OCI-LY7 (cell line): ENCODE measurements at regions not wholly inside any gene's neighbourhood (a gene's known extent, or its start where the extent isn't known, plus 50 kb on each side); places are given as distances from the start of the nearest gene placed in this dataset.
"Not testable (repeated sequence)": the region's sequence is repeated elsewhere in the genome, so short reads cannot be mapped to it uniquely, and the experiment has no call there.

Experiments
- BruUV-seq: library from RNA; stranded (reverse); fragments of 400-500 nt; replicated peaks from 2 replicates; lab custom pipeline; 2021; lab: Mats Ljungman, UMichigan
- CTCF ChIA-PET: fragments of 300-600 bp; sonication (Branson Sonifier 250); formaldehyde crosslinking; loops from one replicate; lab custom pipeline; 2022; ENCODE audit warnings: antibody characterized with exemption; ENCODE audit not compliant: unreplicated experiment; lab: Charles Lee
- POLR2A ChIA-PET: fragments of 300-600 bp; sonication (Branson Sonifier 250); formaldehyde crosslinking; loops from one replicate; lab custom pipeline; 2022; ENCODE audit warnings: antibody characterized with exemption; lab: Charles Lee
- DNase-seq: peaks from one replicate; pipeline ENCODE4 v3.0.0-alpha.2; 2015; ENCODE audit warnings: low spot score
- H2AFZ ChIP-seq: fragments of 200-600 bp; sonication (generic), shearing (Covaris generic); 2 replicates; pipeline ENCODE4 v1.6.1; 2014; ENCODE audit warnings: mild to moderate bottlenecking, antibody characterized with exemption, low read length, moderate library complexity
- H3K27ac ChIP-seq: fragments of 200-600 bp; sonication (generic); 2 replicates; pipeline ENCODE4 v1.5.1; 2014; ENCODE audit warnings: mixed run types, low read depth, mild to moderate bottlenecking, moderate library complexity, low read length, inconsistent platforms; ENCODE audit not compliant: poor library complexity, severe bottlenecking
- H3K36me3 ChIP-seq: fragments of 200-600 bp; sonication (generic); 2 replicates; pipeline ENCODE4 v1.6.1; 2014; ENCODE audit warnings: mild to moderate bottlenecking, antibody characterized with exemption, low read length, moderate library complexity, mixed read lengths; ENCODE audit not compliant: insufficient read depth
- H3K4me1 ChIP-seq: fragments of 200-600 bp; sonication (generic); 2 replicates; pipeline ENCODE4 v1.5.1; 2014; ENCODE audit warnings: mild to moderate bottlenecking, low read length; ENCODE audit not compliant: insufficient read depth, poor library complexity, severe bottlenecking
- H3K4me2 ChIP-seq: fragments of 200-600 bp; sonication (generic); 2 replicates; pipeline ENCODE4 v1.6.1; 2014; ENCODE audit warnings: mild to moderate bottlenecking, low read length
- H3K4me3 ChIP-seq: fragments of 200-600 bp; sonication (generic); 2 replicates; pipeline ENCODE4 v1.5.1; 2014; ENCODE audit warnings: mild to moderate bottlenecking, low read depth, low read length; ENCODE audit not compliant: poor library complexity, severe bottlenecking
- H3K79me2 ChIP-seq: fragments of 200-600 bp; sonication (generic); 2 replicates; pipeline ENCODE4 v1.6.1; 2016; ENCODE audit warnings: low read depth, mild to moderate bottlenecking, low read length, moderate library complexity, mixed read lengths; ENCODE audit not compliant: insufficient read depth
- H3K9me2 ChIP-seq: fragments of 200-600 bp; sonication (generic); 2 replicates; pipeline ENCODE4 v1.6.1; 2016; ENCODE audit warnings: mild to moderate bottlenecking, low read length, mixed read lengths; ENCODE audit not compliant: insufficient read depth
- H3K9me3 ChIP-seq: fragments of 200-600 bp; sonication (generic); 2 replicates; pipeline ENCODE4 v1.6.1; 2014; ENCODE audit warnings: mild to moderate bottlenecking, mixed run types, low read length, mixed read lengths
- H4K20me1 ChIP-seq: fragments of 200-600 bp; sonication (generic); 2 replicates; pipeline ENCODE4 v1.6.1; 2014; ENCODE audit warnings: mild to moderate bottlenecking, antibody characterized with exemption, low read length, moderate library complexity, mixed read lengths; ENCODE audit not compliant: insufficient read depth
- EZH2phosphoT487 ChIP-seq: fragments of 200-600 bp; sonication (generic); IDR thresholded peaks from 2 replicates; pipeline ENCODE4 v1.6.1; 2018; ENCODE audit warnings: low read depth, borderline replicate concordance, mild to moderate bottlenecking, mixed run types, antibody characterized with exemption, low read length, moderate library complexity, mixed read lengths
- intact Hi-C: fragments of 100-400 bp; cut with micrococcal nuclease; formaldehyde crosslinking; loops from one replicate; pipeline ENCODE4 v1.10.0; 2022; ENCODE audit not compliant: unreplicated experiment
- TF ChIP-seq, protein P1 (sequence below): fragments of 200-600 bp; sonication (generic); conservative IDR thresholded peaks from 2 replicates; pipeline ENCODE4 v1.5.1; 2014; ENCODE audit warnings: mild to moderate bottlenecking, antibody characterized with exemption, low read length, moderate library complexity, mixed read lengths

GRCh38 chr12:131561891-131562684 lies 148.8 kb upstream of the SFSWAP start:
- Histone ChIP-seq H3K27ac (no peak overlapping the region), H3K36me3 (no peaks in the 10 kb centered on the region), H3K4me1 (no peaks in the 10 kb centered on the region), H2AFZ (no peak overlapping the region), H3K4me3 (no peak overlapping the region), H3K4me2 (no peak overlapping the region), H3K79me2 (no peaks in the 10 kb centered on the region), H3K9me3 (no peaks in the 10 kb centered on the region), H3K9me2 (no peaks in the 10 kb centered on the region), H4K20me1 (no peaks in the 10 kb centered on the region)
- no peak for TF ChIP-seq EZH2phosphoT487
- TF ChIP-seq, protein P1, sequence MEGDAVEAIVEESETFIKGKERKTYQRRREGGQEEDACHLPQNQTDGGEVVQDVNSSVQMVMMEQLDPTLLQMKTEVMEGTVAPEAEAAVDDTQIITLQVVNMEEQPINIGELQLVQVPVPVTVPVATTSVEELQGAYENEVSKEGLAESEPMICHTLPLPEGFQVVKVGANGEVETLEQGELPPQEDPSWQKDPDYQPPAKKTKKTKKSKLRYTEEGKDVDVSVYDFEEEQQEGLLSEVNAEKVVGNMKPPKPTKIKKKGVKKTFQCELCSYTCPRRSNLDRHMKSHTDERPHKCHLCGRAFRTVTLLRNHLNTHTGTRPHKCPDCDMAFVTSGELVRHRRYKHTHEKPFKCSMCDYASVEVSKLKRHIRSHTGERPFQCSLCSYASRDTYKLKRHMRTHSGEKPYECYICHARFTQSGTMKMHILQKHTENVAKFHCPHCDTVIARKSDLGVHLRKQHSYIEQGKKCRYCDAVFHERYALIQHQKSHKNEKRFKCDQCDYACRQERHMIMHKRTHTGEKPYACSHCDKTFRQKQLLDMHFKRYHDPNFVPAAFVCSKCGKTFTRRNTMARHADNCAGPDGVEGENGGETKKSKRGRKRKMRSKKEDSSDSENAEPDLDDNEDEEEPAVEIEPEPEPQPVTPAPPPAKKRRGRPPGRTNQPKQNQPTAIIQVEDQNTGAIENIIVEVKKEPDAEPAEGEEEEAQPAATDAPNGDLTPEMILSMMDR, result no peak
- BruUV-seq, result no TSS peak
- intact Hi-C loops, result no loop called here
- CTCF ChIA-PET, result no interaction called here
- no peak for DNase-seq
- POLR2A ChIA-PET, result no interaction called here

DNA sequence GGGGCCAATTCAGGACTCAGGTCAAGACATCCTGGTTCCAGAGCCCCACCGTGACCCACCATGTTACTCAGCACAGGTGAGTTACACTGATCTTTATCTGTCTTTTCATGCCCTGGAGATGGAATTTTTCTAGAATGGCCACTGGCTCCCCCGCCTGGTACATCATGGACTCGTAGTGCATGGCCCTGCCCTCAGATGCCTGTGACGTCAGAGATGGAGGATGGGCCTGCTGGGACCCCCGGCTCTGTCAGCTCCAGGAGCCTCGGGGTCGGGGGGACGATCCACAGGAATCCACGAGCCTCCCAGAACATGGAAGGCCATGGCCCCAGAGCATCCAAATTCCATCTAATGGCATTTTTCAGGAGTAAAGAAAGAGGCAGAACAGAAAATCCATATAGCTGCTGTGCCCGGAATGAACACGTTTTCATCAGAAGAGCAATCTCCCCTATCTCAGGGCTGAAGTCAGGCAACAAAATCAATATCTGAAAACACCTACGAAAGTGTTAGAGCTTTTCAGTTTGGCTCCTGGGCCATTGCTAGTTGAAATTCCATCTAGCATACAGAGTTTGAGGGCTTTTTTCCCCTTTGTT lies 146.7 kb upstream of the SFSWAP start:
- H3K36me3 ChIP-seq, CTCF ChIA-PET, H3K79me2 ChIP-seq, H2AFZ ChIP-seq, H4K20me1 ChIP-seq, H3K4me2 ChIP-seq, DNase-seq, POLR2A ChIA-PET, H3K27ac ChIP-seq, BruUV-seq, H3K9me2 ChIP-seq, H3K4me1 ChIP-seq, intact Hi-C loops, H3K4me3 ChIP-seq, H3K9me3 ChIP-seq: not testable (repeated sequence)

DNA sequence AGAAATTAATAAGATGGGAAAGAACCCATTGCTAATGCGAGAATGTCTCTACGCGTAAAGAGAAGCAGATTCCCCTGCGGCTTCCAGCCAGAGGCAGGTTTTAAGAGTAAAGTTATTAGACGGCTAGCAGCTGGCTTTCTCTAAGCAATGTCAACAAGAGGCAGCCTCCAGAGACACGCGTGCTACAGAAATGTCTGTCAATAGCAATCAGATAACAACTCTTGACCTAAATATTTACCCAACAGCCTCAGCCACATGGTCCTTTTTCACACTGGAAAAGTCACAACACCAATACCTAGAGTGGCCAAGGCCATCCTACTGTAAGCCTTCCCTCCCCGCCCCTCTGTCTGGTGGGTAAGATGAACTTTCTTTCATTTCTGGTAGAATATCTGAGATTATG lies 146.0 kb upstream of the SFSWAP start:
- Histone ChIP-seq H3K9me2 (no peaks in the 10 kb centered on the region), H3K27ac (no peak overlapping the region), H3K9me3 (no peaks in the 10 kb centered on the region), H4K20me1 (no peaks in the 10 kb centered on the region), H3K4me2 (no peak overlapping the region), H3K4me3 (no peak overlapping the region), H2AFZ (no peak overlapping the region), H3K36me3 (no peaks in the 10 kb centered on the region), H3K4me1 (no peaks in the 10 kb centered on the region), H3K79me2 (no peaks in the 10 kb centered on the region)
- no TSS peak for BruUV-seq
- no peak for DNase-seq
- intact Hi-C loops, result no loop called here
- ChIA-PET POLR2A (no interaction called here), CTCF (no interaction called here)
- TF ChIP-seq EZH2phosphoT487, result no peak
- TF ChIP-seq, protein P1, result no peak
